Stomach (tissue), 8 donors: ENCODE measurements at regions not wholly inside any gene's neighbourhood (a gene's known extent, or its start where the extent isn't known, plus 50 kb on each side); places are given as distances from the start of the nearest gene placed in this dataset.
A peak's percentile ranks its signal among the peaks of the same experiment; 100 is the strongest.

Experiments used
- DNase-seq, 2 donors: peaks; one replicate each; pipeline versions ENCODE4 v3.0.0 to v3.0.0-alpha.2; 2013 to 2019
- H3K27ac ChIP-seq, 5 donors: fragments of 200-600 bp in 4 of 5; sonication (generic) in 4 of 5; one replicate each; pipeline ENCODE4 v1.5.1; 2013 to 2019; ENCODE audit warnings: mild to moderate bottlenecking in 1 of 5, moderate library complexity in 1 of 5
- H3K27me3 ChIP-seq, 3 donors: fragments of 200-600 bp; sonication (generic); one replicate each; pipeline ENCODE4 v1.5.1; 2017 to 2019; ENCODE audit warnings: mixed run types in 1 of 3
- H3K36me3 ChIP-seq, 4 donors: fragments of 200-600 bp; sonication (generic); 1 replicate in 3 of 4; 2 replicates in 1 of 4; pipeline ENCODE4 v1.5.1; 2016 to 2019
- H3K4me1 ChIP-seq, 4 donors: fragments of 200-600 bp; sonication (generic); one replicate each; pipeline ENCODE4 v1.5.1; 2016 to 2019
- H3K4me3 ChIP-seq, 4 donors: fragments of 200-600 bp; sonication (generic) in 3 of 4; one replicate each; pipeline ENCODE4 v1.5.1; 2016 to 2019; ENCODE audit warnings: mild to moderate bottlenecking in 1 of 4
- H3K9me3 ChIP-seq, 4 donors: fragments of 200-600 bp; sonication (generic); one replicate each; pipeline ENCODE4 v1.5.1; 2016 to 2019
- CTCF ChIP-seq, 7 experiments: fragments of 450-650 bp in 4 of 7; fragments of 200-600 bp in 3 of 7; sonication (generic) in 3 of 7; IDR thresholded peaks; one replicate each; pipeline ENCODE4 v1.5.1; 2016 to 2019; ENCODE audit warnings: antibody characterized with exemption in 7 of 7, control low read depth in 2 of 7, mild to moderate bottlenecking in 1 of 7
- EP300 ChIP-seq: sonication (generic); formaldehyde crosslinking; IDR thresholded peaks from one replicate; pipeline ENCODE4 v1.6.1; 2017; ENCODE audit warnings: antibody characterized with exemption
- POLR2A ChIP-seq, 4 donors: fragments of 450-650 bp; IDR thresholded peaks; one replicate each; pipeline ENCODE4 v1.6.1; 2016; ENCODE audit warnings: antibody characterized with exemption in 4 of 4, control low read depth in 2 of 4, mild to moderate bottlenecking in 1 of 4, moderate library complexity in 1 of 4
- POLR2AphosphoS5 ChIP-seq, 3 donors: sonication (generic); formaldehyde crosslinking; IDR thresholded peaks; one replicate each; pipeline ENCODE4 v1.6.1; 2016; ENCODE audit warnings: antibody characterized with exemption in 3 of 3
- WGBS, 5 donors: extraction: QIAGEN DNeasy Blood & Tissue Kit in 3 of 5; methylation state at CpG; one replicate each; pipeline versions ENCODE4 v1.1.5 to v1.1.7; 2013 to 2018; 5-methylcytosine and 5-hydroxymethylcytosine counted together
- intact Hi-C: fragments of 100-400 bp; cut with DNase I; formaldehyde crosslinking; loops from one replicate; pipeline ENCODE4 v1.15.1; 2023; ENCODE audit warnings: low total_unique reads
- donor health status: healthy with polysubstance abuse.
- donor health status: Bipolar disorder and iron deficiency.
- donor health status: healthy.

GRCh38 chrX:40478474-40479065, 102.2 kb upstream of the ATP6AP2 start:
- WGBS, 5 donors: 89 to 97% (median 94%) methylated on average over 2 of the region's 2 CpGs
- TF ChIP-seq POLR2AphosphoS5 (IDR thresholded peaks at IDR 0.05) (no peak), CTCF (IDR thresholded peaks at IDR 0.05) (no peak), POLR2A (IDR thresholded peaks at IDR 0.05) (no peak), EP300 (no peak)

GRCh38 chrX:40476958-40477357, 103.8 kb upstream of the ATP6AP2 start:
- intact Hi-C loops: no loop called here
- H3K36me3 ChIP-seq: no peaks in the 10 kb centered on the region
- H3K4me1 ChIP-seq: peaks cover 3 to 17% (median 8%) of the 10 kb centered on the region in 4 donors
- WGBS, 5 donors: 59 to 80% (median 68%) methylated on average over 7 of the region's 7 CpGs
- peaks cover 0 to 20% (median 0%) of the 10 kb centered on the region in 3 donors for H3K27me3 ChIP-seq
- no peak overlapping the region for H3K4me3 ChIP-seq
- H3K27ac ChIP-seq: no peak overlapping the region
- no peak for DNase-seq
- TF ChIP-seq POLR2AphosphoS5 (IDR thresholded peaks at IDR 0.05) (no peak), CTCF (IDR thresholded peaks at IDR 0.05) (no peak)
- peaks cover 0 to 10% (median 5%) of the 10 kb centered on the region in 4 donors for H3K9me3 ChIP-seq

More at GRCh38 chrX:40478474-40479065, 102.2 kb upstream of the ATP6AP2 start:
- intact Hi-C loops: no loop called here
- no peaks in the 10 kb centered on the region for H3K36me3 ChIP-seq
- peaks cover 0 to 10% (median 5%) of the 10 kb centered on the region in 4 donors for H3K9me3 ChIP-seq
- no peak overlapping the region for H3K27ac ChIP-seq
- no peak for DNase-seq
- H3K4me1 ChIP-seq: peaks cover 0 to 9% (median 3%) of the 10 kb centered on the region in 4 donors
- peaks cover 0 to 16% (median 0%) of the 10 kb centered on the region in 3 donors for H3K27me3 ChIP-seq
- H3K4me3 ChIP-seq: no peak overlapping the region

GRCh38 chrX:40474645-40475044, 106.1 kb upstream of the ATP6AP2 start:
- 40 to 65% (median 48%) methylated on average over 6 to 9 of the region's 9 CpGs for WGBS, 5 donors
- Histone ChIP-seq H3K4me1 (peaks cover 6 to 22% (median 11%) of the 10 kb centered on the region in 4 donors), H3K27ac (no peak overlapping the region), H3K9me3 (peaks cover 0 to 5% (median 0%) of the 10 kb centered on the region in 4 donors), H3K4me3 (no peak overlapping the region), H3K27me3 (peaks cover 0 to 20% (median 0%) of the 10 kb centered on the region in 3 donors), H3K36me3 (no peaks in the 10 kb centered on the region)
- intact Hi-C loops: no loop called here
- TF ChIP-seq EP300 (no peak), CTCF (IDR thresholded peaks at IDR 0.05) (no peak), POLR2AphosphoS5 (IDR thresholded peaks at IDR 0.05) (no peak), POLR2A (IDR thresholded peaks at IDR 0.05) (no peak)
- DNase-seq: no peak

GRCh38 chrX:40474205-40474626, 106.6 kb upstream of the ATP6AP2 start:
- Histone ChIP-seq H3K36me3 (no peaks in the 10 kb centered on the region), H3K4me1 (peaks cover 6 to 22% (median 11%) of the 10 kb centered on the region in 4 donors), H3K4me3 (no peak overlapping the region), H3K9me3 (peaks cover 0 to under 1% (median 0%) of the 10 kb centered on the region in 4 donors), H3K27ac (no peak overlapping the region), H3K27me3 (peaks cover 0 to 20% (median 0%) of the 10 kb centered on the region in 3 donors)
- intact Hi-C loops: no loop called here
- TF ChIP-seq POLR2A (IDR thresholded peaks at IDR 0.05) (no peak), EP300 (no peak), POLR2AphosphoS5 (IDR thresholded peaks at IDR 0.05) (no peak), CTCF (IDR thresholded peaks at IDR 0.05) (no peak)
- WGBS, 5 donors: 18 to 35% (median 24%) methylated on average over 4 to 14 of the region's 14 CpGs
- DNase-seq: peak; percentile 27 to 80
